ENCODE measurements at regions not wholly inside any gene's neighbourhood (a gene's known extent, or its start where the extent isn't known, plus 50 kb on each side); places are given as distances from the start of the nearest gene placed in this dataset.

GRCh38 chr21:15164678-15165303, 100.0 kb upstream of the NRIP1 start (continued):
- TF ChIP-seq ZNF784 (CRISPR knock-in tag; IDR thresholded peaks at IDR 0.05; ENCODE audit: borderline replicate concordance) = no peak
- TF ChIP-seq RARG (CRISPR knock-in tag; IDR thresholded peaks at IDR 0.05; ENCODE audit: low read depth) = no peak
- TF ChIP-seq, protein P1, sequence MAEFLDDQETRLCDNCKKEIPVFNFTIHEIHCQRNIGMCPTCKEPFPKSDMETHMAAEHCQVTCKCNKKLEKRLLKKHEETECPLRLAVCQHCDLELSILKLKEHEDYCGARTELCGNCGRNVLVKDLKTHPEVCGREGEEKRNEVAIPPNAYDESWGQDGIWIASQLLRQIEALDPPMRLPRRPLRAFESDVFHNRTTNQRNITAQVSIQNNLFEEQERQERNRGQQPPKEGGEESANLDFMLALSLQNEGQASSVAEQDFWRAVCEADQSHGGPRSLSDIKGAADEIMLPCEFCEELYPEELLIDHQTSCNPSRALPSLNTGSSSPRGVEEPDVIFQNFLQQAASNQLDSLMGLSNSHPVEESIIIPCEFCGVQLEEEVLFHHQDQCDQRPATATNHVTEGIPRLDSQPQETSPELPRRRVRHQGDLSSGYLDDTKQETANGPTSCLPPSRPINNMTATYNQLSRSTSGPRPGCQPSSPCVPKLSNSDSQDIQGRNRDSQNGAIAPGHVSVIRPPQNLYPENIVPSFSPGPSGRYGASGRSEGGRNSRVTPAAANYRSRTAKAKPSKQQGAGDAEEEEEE (CRISPR knock-in tag; IDR thresholded peaks at IDR 0.05; ENCODE audit: borderline replicate concordance) = no peak
- TF ChIP-seq, protein P2, sequence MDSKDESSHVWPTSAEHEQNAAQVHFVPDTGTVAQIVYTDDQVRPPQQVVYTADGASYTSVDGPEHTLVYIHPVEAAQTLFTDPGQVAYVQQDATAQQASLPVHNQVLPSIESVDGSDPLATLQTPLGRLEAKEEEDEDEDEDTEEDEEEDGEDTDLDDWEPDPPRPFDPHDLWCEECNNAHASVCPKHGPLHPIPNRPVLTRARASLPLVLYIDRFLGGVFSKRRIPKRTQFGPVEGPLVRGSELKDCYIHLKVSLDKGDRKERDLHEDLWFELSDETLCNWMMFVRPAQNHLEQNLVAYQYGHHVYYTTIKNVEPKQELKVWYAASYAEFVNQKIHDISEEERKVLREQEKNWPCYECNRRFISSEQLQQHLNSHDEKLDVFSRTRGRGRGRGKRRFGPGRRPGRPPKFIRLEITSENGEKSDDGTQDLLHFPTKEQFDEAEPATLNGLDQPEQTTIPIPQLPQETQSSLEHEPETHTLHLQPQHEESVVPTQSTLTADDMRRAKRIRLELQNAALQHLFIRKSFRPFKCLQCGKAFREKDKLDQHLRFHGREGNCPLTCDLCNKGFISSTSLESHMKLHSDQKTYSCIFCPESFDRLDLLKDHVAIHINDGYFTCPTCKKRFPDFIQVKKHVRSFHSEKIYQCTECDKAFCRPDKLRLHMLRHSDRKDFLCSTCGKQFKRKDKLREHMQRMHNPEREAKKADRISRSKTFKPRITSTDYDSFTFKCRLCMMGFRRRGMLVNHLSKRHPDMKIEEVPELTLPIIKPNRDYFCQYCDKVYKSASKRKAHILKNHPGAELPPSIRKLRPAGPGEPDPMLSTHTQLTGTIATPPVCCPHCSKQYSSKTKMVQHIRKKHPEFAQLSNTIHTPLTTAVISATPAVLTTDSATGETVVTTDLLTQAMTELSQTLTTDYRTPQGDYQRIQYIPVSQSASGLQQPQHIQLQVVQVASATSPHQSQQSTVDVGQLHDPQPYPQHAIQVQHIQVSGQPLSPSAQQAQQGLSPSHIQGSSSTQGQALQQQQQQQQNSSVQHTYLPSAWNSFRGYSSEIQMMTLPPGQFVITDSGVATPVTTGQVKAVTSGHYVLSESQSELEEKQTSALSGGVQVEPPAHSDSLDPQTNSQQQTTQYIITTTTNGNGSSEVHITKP (CRISPR knock-in tag; IDR thresholded peaks at IDR 0.05; ENCODE audit: low read depth) = no peak
- TF ChIP-seq, protein P3, sequence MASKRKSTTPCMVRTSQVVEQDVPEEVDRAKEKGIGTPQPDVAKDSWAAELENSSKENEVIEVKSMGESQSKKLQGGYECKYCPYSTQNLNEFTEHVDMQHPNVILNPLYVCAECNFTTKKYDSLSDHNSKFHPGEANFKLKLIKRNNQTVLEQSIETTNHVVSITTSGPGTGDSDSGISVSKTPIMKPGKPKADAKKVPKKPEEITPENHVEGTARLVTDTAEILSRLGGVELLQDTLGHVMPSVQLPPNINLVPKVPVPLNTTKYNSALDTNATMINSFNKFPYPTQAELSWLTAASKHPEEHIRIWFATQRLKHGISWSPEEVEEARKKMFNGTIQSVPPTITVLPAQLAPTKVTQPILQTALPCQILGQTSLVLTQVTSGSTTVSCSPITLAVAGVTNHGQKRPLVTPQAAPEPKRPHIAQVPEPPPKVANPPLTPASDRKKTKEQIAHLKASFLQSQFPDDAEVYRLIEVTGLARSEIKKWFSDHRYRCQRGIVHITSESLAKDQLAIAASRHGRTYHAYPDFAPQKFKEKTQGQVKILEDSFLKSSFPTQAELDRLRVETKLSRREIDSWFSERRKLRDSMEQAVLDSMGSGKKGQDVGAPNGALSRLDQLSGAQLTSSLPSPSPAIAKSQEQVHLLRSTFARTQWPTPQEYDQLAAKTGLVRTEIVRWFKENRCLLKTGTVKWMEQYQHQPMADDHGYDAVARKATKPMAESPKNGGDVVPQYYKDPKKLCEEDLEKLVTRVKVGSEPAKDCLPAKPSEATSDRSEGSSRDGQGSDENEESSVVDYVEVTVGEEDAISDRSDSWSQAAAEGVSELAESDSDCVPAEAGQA (IDR thresholded peaks at IDR 0.05; ENCODE audit: low read depth) = no peak
- TF ChIP-seq, protein P3 (CRISPR knock-in tag; IDR thresholded peaks at IDR 0.05; ENCODE audit: borderline replicate concordance) = no peak
- TF ChIP-seq, protein P4, sequence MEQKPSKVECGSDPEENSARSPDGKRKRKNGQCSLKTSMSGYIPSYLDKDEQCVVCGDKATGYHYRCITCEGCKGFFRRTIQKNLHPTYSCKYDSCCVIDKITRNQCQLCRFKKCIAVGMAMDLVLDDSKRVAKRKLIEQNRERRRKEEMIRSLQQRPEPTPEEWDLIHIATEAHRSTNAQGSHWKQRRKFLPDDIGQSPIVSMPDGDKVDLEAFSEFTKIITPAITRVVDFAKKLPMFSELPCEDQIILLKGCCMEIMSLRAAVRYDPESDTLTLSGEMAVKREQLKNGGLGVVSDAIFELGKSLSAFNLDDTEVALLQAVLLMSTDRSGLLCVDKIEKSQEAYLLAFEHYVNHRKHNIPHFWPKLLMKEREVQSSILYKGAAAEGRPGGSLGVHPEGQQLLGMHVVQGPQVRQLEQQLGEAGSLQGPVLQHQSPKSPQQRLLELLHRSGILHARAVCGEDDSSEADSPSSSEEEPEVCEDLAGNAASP (CRISPR knock-in tag; IDR thresholded peaks at IDR 0.05; ENCODE audit: borderline replicate concordance) = no peak; the same call in 1 of the 2 replicates
- TF ChIP-seq, protein P5, sequence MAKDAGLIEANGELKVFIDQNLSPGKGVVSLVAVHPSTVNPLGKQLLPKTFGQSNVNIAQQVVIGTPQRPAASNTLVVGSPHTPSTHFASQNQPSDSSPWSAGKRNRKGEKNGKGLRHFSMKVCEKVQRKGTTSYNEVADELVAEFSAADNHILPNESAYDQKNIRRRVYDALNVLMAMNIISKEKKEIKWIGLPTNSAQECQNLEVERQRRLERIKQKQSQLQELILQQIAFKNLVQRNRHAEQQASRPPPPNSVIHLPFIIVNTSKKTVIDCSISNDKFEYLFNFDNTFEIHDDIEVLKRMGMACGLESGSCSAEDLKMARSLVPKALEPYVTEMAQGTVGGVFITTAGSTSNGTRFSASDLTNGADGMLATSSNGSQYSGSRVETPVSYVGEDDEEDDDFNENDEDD (CRISPR knock-in tag; IDR thresholded peaks at IDR 0.05; ENCODE audit: borderline replicate concordance) = no peak
- TF ChIP-seq SMARCC2 (IDR thresholded peaks at IDR 0.05) = no peak
- no peak for TF ChIP-seq MXD4 (CRISPR knock-in tag; IDR thresholded peaks at IDR 0.05)
- TF ChIP-seq SALL1 (CRISPR knock-in tag; IDR thresholded peaks at IDR 0.05) = peak; percentile 63; the same call in 1 of the 2 replicates
- no peak for TF ChIP-seq HNRNPUL1 (IDR thresholded peaks at IDR 0.05; ENCODE audit: low read depth, low read length)
- TF ChIP-seq GPN1 (CRISPR knock-in tag; IDR thresholded peaks at IDR 0.05; ENCODE audit: borderline replicate concordance) = no peak
- TF ChIP-seq PAWR (CRISPR knock-in tag; IDR thresholded peaks at IDR 0.05; ENCODE audit: borderline replicate concordance) = no peak
